RCC 7860 (cell line): ENCODE measurements at regions not wholly inside any gene's neighbourhood (a gene's known extent, or its start where the extent isn't known, plus 50 kb on each side); places are given as distances from the start of the nearest gene placed in this dataset.

Experiments used
- DNase-seq: peaks from one replicate; pipeline ENCODE4 v3.0.0-alpha.2; 2015; ENCODE audit warnings: low spot score
- FAIRE-seq: peaks from 2 replicates; lab custom pipeline; 2012; peaks lifted over from hg19 to GRCh38; lab: Jason Lieb, UNC

- DNase-seq (no peak), FAIRE-seq (no peak)
Measured at GRCh38 chr1:184267747-184268146, 119.1 kb upstream of the C1orf21 start.

- DNase-seq (no peak), FAIRE-seq (no peak)
Measured at GRCh38 chr1:184270556-184270955, 116.3 kb upstream of the C1orf21 start.

- DNase-seq (no peak), FAIRE-seq (no peak)
Measured at GRCh38 chr1:184272175-184272866, 114.5 kb upstream of the C1orf21 start.

GRCh38 chr1:184276416-184276815 lies 110.4 kb upstream of the C1orf21 start:
- no peak for FAIRE-seq
- DNase-seq, result no peak

DNA sequence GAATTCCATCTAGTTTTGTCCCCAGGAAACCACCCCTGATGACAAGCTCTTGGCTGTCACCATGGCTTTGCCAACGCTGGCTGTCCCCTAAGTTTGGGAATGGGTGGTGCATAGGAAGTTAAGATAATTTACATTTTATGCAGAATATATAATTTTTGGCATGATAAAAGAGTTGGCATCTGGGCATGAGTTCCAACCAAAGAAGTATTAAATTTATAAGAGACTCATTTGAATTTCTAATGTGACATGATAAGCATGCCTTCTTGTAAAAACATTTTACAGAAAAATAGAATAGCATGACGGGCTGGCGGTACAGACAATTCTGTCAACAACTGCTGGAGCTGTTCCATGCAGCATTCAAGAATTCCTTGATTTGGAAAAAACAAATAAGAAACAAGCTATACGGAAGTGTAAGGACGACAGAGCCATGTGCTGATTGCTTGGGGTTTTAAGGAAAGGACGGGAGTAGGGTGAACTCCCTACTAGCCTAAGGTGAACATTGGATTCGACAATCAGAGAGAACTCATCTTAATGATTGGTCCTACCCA lies 106.8 kb upstream of the C1orf21 start:
- no peak for FAIRE-seq
- DNase-seq, result no peak

DNA sequence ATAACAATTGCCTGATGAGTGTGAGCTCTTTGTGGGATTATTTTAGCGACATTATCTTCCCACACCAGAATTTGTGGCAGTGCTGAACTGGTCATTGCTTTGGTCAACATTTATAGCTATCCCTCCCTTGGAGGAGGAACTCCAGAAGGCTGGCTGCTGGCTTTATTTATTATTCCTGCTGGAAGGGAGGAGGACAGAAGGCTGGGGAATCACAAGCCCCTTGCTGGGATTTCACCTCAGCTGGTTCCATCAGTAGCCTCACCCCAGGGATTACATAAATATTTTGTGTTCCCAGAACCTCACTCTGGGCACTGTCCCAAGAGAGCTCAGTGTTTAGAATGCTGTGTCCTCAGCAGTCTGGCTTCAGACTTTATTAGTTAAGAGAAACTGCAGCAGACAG lies 102.8 kb upstream of the C1orf21 start:
- no peak for DNase-seq
- FAIRE-seq, result no peak

GRCh38 chr1:184284900-184285299 lies 101.9 kb upstream of the C1orf21 start:
- FAIRE-seq (no peak), DNase-seq (no peak)

- no peak for FAIRE-seq
Measured at GRCh38 chr1:184285401-184286087, 101.3 kb upstream of the C1orf21 start.

GRCh38 chr1:184287001-184287400 lies 99.8 kb upstream of the C1orf21 start:
- FAIRE-seq (no peak), DNase-seq (no peak)

More at GRCh38 chr1:184285401-184286087, 101.3 kb upstream of the C1orf21 start:
- no peak for DNase-seq

DNA sequence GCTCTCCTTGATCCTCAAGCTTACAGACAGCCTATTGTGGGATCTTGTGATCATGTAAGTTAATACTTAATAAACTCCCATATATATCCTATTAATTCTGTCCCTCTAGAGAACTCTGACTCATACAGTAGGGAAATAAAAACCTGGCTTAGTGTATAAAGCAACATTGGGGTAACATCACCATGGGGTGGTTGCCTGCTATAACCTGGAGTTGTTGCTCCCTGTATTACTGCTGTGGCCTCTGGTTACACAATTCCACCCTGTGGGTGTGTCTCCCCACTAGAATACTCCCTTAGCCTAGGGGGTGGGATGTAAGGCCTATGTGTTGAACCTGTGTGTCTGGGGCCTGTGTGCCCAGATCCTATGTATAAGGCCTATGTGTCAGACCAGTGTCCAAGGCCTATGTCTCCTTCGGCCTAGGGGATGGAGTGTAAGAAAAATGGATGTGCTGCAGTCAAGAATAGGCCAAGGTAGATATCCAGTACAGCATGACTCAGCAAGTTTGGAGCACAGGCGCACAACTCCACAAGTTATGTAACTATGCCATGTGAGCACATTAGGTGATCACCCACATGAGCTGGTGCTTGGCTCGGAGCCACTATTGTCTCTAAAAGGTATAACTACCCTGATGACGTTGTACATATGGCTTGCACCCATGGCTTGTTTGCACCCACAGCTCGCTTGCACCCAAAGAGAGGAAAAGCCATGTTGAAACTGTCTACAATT lies 96.8 kb upstream of the C1orf21 start:
- FAIRE-seq (no peak), DNase-seq (no peak)

GRCh38 chr1:184291701-184292100 lies 95.1 kb upstream of the C1orf21 start:
- FAIRE-seq, result no peak
- DNase-seq, result no peak

- FAIRE-seq, result no peak
- DNase-seq, result no peak
Measured at GRCh38 chr1:184292101-184292500, 94.7 kb upstream of the C1orf21 start.

GRCh38 chr1:184294101-184294500 lies 92.7 kb upstream of the C1orf21 start:
- DNase-seq, result no peak
- no peak for FAIRE-seq

- no peak for FAIRE-seq
- DNase-seq, result no peak
Measured at GRCh38 chr1:184296466-184297243, 90.2 kb upstream of the C1orf21 start.

DNA sequence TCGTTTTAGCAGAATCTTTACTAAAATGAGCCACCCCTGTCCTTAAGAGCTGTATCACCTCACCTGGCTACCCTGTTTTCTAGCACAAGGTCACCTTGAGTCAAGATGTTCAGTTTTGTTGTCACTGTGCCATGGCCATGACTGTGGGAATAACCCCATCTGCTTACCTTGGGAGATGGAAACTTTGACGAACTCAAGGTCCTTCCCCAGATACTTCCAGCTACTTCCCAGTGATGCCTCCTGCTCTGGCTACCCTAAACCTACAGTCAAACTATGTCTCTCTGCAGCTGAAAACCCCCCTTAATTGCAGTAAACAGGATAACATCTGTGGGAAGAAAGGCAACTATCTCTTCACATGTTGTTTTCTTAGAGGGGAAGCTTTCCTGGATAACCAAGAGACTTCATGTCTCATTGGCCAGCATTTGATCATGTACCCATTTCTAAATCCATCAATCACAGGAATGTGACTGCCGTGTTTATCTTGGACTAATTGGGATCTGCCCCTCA lies 89.5 kb upstream of the C1orf21 start:
- DNase-seq (no peak), FAIRE-seq (no peak)

GRCh38 chr1:184298440-184299405 lies 88.1 kb upstream of the C1orf21 start:
- no peak for DNase-seq
- FAIRE-seq, result no peak

DNA sequence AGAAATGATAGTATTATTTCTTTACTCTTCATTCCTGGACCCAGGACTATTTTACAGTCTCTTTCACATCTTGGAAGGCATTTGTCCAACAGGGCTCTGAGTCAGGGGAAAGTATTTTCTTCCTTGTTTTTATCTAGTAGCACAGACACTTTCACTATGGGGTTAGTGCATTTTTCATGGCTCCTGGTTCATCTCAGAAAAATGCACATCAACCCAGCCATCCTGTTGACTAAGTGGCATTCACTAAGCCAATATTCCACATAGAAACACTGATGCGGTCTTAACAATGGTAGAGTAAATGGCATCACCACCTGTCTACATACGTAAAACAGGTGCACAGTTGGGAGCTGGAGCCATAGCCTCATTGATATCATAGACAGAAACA lies 87.4 kb upstream of the C1orf21 start:
- FAIRE-seq (no peak), DNase-seq (peak; percentile 8)

GRCh38 chr1:184299796-184300195 lies 87.0 kb upstream of the C1orf21 start:
- FAIRE-seq (no peak), DNase-seq (no peak)

DNA sequence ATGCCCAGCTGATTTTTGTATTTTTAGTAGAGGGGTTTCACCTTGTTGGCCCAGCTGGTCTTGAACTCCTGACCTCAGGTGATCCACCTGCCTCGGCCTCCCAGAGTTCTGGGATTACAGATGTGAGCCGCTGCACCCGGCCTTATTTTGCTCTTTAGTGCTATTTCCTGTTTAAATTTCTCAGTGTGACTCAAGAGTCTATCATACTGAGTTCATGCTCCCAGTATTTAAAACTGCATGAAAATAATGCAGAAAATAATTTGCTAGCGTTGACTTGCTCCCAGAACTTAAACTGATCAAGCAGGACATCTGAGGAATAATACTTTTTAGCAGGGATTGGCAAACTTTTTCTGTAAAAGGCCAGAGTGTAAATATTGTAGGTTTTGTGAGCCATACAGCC lies 86.4 kb upstream of the C1orf21 start:
- FAIRE-seq, result no peak
- DNase-seq, result no peak

GRCh38 chr1:184301227-184301626 lies 85.6 kb upstream of the C1orf21 start:
- no peak for FAIRE-seq

More at GRCh38 chr1:184301227-184301626, 85.6 kb upstream of the C1orf21 start:
- no peak for DNase-seq
